Lung (tissue), 11 donors: ENCODE measurements at regions not wholly inside any gene's neighbourhood (a gene's known extent, or its start where the extent isn't known, plus 50 kb on each side); places are given as distances from the start of the nearest gene placed in this dataset.

Experiments
- ATAC-seq: fragments of 200-7000 bp; cut with Tn5 transposase; one replicate; pipeline ENCODE4 v1.9.1; 2020; ENCODE audit warnings: moderate number of reproducible peaks; ENCODE audit not compliant: insufficient read depth, low FRiP score
- DNase-seq, 3 donors: peaks; one replicate each; pipeline ENCODE4 v3.0.0-alpha.2; 2013 to 2017
- H3K27ac ChIP-seq, 2 donors: one replicate each; pipeline ENCODE4 v1.5.1; 2013; ENCODE audit warnings: mild to moderate bottlenecking in 2 of 2, moderate library complexity in 2 of 2, control low read depth in 1 of 2, inconsistent platforms in 1 of 2, low read depth in 1 of 2, low read length in 1 of 2
- H3K27me3 ChIP-seq, 3 donors: one replicate each; pipeline ENCODE4 v1.5.1; 2013; ENCODE audit warnings: low read length in 2 of 3; ENCODE audit not compliant: control insufficient read depth in 3 of 3, insufficient read depth in 3 of 3
- H3K36me3 ChIP-seq, 4 donors: one replicate each; pipeline ENCODE4 v1.5.1; 2013; ENCODE audit warnings: low read length in 4 of 4, mild to moderate bottlenecking in 1 of 4, moderate library complexity in 1 of 4; ENCODE audit not compliant: control insufficient read depth in 4 of 4, insufficient read depth in 4 of 4
- H3K4me1 ChIP-seq, 5 donors: one replicate each; pipeline ENCODE4 v1.5.1; 2013; ENCODE audit warnings: low read length in 5 of 5, mild to moderate bottlenecking in 2 of 5, moderate library complexity in 1 of 5; ENCODE audit not compliant: control insufficient read depth in 5 of 5, insufficient read depth in 5 of 5
- H3K4me3 ChIP-seq: one replicate; pipeline ENCODE4 v1.5.1; 2013; ENCODE audit warnings: mild to moderate bottlenecking, control low read depth, moderate library complexity
- H3K9ac ChIP-seq, 2 donors: one replicate each; pipeline ENCODE4 v1.5.1; 2013; ENCODE audit warnings: low read length in 2 of 2, control low read depth in 1 of 2; ENCODE audit not compliant: insufficient read depth in 1 of 2
- H3K9me3 ChIP-seq, 4 donors: one replicate each; pipeline ENCODE4 v1.5.1; 2013; ENCODE audit warnings: low read length in 3 of 4, mild to moderate bottlenecking in 1 of 4, moderate library complexity in 1 of 4; ENCODE audit not compliant: control insufficient read depth in 4 of 4, insufficient read depth in 3 of 4
- CTCF ChIP-seq: IDR thresholded peaks from 2 replicates; pipeline ENCODE4 v1.5.1; 2012; ENCODE audit warnings: mild to moderate bottlenecking; ENCODE audit errors: control extremely low read depth, extremely low read depth
- WGBS, 2 donors: extraction: QIAGEN DNeasy Blood & Tissue Kit; methylation state at CpG; one replicate each; pipeline ENCODE4 v1.1.7; 2013; 5-methylcytosine and 5-hydroxymethylcytosine counted together
- donor health status: control.
- donor health status: control.
- donor health status: Bipolar disorder and iron deficiency.
- donor health status: healthy.
- donor health status: DM: yes; HTN: yes; CAD: no.

- no peak for DNase-seq
- Histone ChIP-seq H3K27me3 (peaks cover 0 to 4% (median 3%) of the 10 kb centered on the region in 3 donors), H3K9me3 (peaks cover 0 to 2% (median 0%) of the 10 kb centered on the region in 4 donors), H3K4me3 (no peak overlapping the region), H3K36me3 (no peaks in the 10 kb centered on the region), H3K9ac (no peak overlapping the region), H3K4me1 (no peaks in the 10 kb centered on the region), H3K27ac (no peak overlapping the region)
- ATAC-seq = no peak
- WGBS, 2 donors = 78 to 94% methylated on average over 2 of the region's 2 CpGs
- no peak for TF ChIP-seq CTCF
Measured at GRCh38 chrX:15056044-15056443, 182.8 kb downstream of the MOSPD2 start.

GRCh38 chrX:15055146-15055930 lies 182.1 kb downstream of the MOSPD2 start:
- ATAC-seq (no peak), DNase-seq (no peak)
- WGBS, 2 donors = 67 to 84% methylated on average over 3 of the region's 3 CpGs
- no peak overlapping the region for H3K9ac ChIP-seq
- H3K36me3 ChIP-seq = no peaks in the 10 kb centered on the region
- no peak overlapping the region for H3K4me3 ChIP-seq
- H3K27ac ChIP-seq = no peak overlapping the region
- H3K27me3 ChIP-seq = peaks cover 0 to 4% (median 3%) of the 10 kb centered on the region in 3 donors
- no peaks in the 10 kb centered on the region for H3K4me1 ChIP-seq
- H3K9me3 ChIP-seq = peaks cover 0 to 3% (median 2%) of the 10 kb centered on the region in 4 donors
- TF ChIP-seq CTCF = no peak

GRCh38 chrX:15050395-15050794 lies 177.2 kb downstream of the MOSPD2 start:
- Histone ChIP-seq H3K9ac (no peak overlapping the region), H3K36me3 (no peaks in the 10 kb centered on the region), H3K27ac (no peak overlapping the region), H3K9me3 (peaks cover 0 to 4% (median under 1%) of the 10 kb centered on the region in 4 donors), H3K4me1 (no peaks in the 10 kb centered on the region), H3K27me3 (peaks cover 0 to 4% (median 3%) of the 10 kb centered on the region in 3 donors), H3K4me3 (no peak overlapping the region)
- 79 to 84% methylated on average over 5 of the region's 5 CpGs for WGBS, 2 donors
- DNase-seq (no peak), ATAC-seq (no peak)
- TF ChIP-seq CTCF = no peak
